ENCODE measurements at regions not wholly inside any gene's neighbourhood (a gene's known extent, or its start where the extent isn't known, plus 50 kb on each side); places are given as distances from the start of the nearest gene placed in this dataset.

DNA sequence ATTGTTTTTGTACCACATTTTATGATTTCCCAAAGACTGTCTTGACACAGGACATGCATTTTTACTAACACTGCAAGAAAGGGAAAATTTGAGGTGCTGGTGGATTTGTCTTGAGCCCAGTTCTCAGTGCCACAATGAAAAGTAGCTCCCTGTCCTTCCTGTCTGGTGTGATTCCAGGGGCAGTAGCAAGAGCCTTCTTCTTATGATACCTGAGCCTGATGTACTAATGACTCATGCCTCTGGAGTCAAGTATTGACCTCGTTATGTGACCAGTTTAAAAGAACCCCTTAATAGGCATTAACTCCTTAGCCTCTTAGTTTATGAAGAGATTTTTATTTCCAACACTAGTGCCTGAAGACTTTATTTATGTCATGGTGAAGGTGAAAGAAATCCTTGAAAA, 728.6 kb downstream of the SLC4A3 start:
- peak; percentile 78 for ATAC-seq
- DNase-seq: peak; percentile 63
- H3K36me3 ChIP-seq (ENCODE audit: low read depth, low read length): no peaks in the 10 kb centered on the region
- no peaks in the 10 kb centered on the region for H3F3A ChIP-seq (ENCODE audit: low read length, unreplicated experiment)
- H3K4me1 ChIP-seq (ENCODE audit: insufficient read depth, low read length): peaks cover 12% of the 10 kb centered on the region
- H3K79me2 ChIP-seq (ENCODE audit: low read length): no peaks in the 10 kb centered on the region
- POLR2A ChIA-PET (ENCODE audit: unreplicated experiment): no interaction called here
- no peaks in the 10 kb centered on the region for H3K9me2 ChIP-seq (replicated peaks; ENCODE audit: low read length)
- TF ChIP-seq EZH2phosphoT487 (IDR thresholded peaks at IDR 0.05; ENCODE audit: borderline replicate concordance, low read length): no peak
- TF ChIP-seq, protein P1, sequence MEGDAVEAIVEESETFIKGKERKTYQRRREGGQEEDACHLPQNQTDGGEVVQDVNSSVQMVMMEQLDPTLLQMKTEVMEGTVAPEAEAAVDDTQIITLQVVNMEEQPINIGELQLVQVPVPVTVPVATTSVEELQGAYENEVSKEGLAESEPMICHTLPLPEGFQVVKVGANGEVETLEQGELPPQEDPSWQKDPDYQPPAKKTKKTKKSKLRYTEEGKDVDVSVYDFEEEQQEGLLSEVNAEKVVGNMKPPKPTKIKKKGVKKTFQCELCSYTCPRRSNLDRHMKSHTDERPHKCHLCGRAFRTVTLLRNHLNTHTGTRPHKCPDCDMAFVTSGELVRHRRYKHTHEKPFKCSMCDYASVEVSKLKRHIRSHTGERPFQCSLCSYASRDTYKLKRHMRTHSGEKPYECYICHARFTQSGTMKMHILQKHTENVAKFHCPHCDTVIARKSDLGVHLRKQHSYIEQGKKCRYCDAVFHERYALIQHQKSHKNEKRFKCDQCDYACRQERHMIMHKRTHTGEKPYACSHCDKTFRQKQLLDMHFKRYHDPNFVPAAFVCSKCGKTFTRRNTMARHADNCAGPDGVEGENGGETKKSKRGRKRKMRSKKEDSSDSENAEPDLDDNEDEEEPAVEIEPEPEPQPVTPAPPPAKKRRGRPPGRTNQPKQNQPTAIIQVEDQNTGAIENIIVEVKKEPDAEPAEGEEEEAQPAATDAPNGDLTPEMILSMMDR (conservative IDR thresholded peaks at IDR 0.05; ENCODE audit: low read depth, low read length): no peak
- no peak for TF ChIP-seq EZH2 (IDR thresholded peaks at IDR 0.05; ENCODE audit: low read length, unreplicated experiment)
- H3K9me3 ChIP-seq (ENCODE audit: low read length): no peaks in the 10 kb centered on the region
- no peak overlapping the region for H3K9ac ChIP-seq (ENCODE audit: low read length)
- no peaks in the 10 kb centered on the region for H3K27me3 ChIP-seq (ENCODE audit: low read length)
- no peak overlapping the region for H2AFZ ChIP-seq (ENCODE audit: low read length)
- no peaks in the 10 kb centered on the region for H4K20me1 ChIP-seq (ENCODE audit: low read length)
- H3K27ac ChIP-seq (ENCODE audit: low read length): no peak overlapping the region
- CTCF ChIA-PET: interaction anchor here (0.6 to 1.2 kb wide), 2 partner anchors 178 to 468 kb away, joined by 3 read pairs; no protein-coding TSS in a partner anchor
- no TSS peak for BruUV-seq (replicated peaks)
- 0 out of 2 replicates have a peak overlapping the region, but pooled peaks have one; percentile 1 for H3K4me2 ChIP-seq (ENCODE audit: low read length)
- intact Hi-C loops (cut with micrococcal nuclease): no loop called here
- no peak overlapping the region for H3K4me3 ChIP-seq (ENCODE audit: low read length)

DNA sequence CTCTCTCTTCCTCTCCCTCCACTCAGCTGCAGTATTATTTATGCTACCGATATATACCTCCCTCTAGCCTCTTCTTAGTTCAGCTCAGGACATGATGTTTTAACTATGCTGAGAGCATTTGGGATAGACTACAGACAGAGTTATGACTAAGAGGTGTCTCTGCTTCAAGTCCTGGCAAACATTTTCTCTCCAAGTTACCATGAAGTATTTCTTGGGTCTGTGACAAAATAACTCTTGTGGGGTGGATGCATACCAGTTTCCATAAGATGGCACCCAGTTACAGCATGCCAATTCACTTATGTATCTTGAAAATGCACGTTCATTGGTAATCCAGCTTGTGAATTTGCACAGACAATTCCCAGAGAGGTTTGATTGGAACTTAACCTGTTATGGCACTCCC, 737.6 kb downstream of the SLC4A3 start:
- H3K27ac ChIP-seq (ENCODE audit: low read length): no peak overlapping the region
- H3K4me1 ChIP-seq (ENCODE audit: insufficient read depth, low read length): no peaks in the 10 kb centered on the region
- no TSS peak for BruUV-seq (replicated peaks)
- ATAC-seq (no peak), DNase-seq (no peak)
- no peaks in the 10 kb centered on the region for H3K9me3 ChIP-seq (ENCODE audit: low read length)
- H3K27me3 ChIP-seq (ENCODE audit: low read length): no peaks in the 10 kb centered on the region
- no peak overlapping the region for H3K4me3 ChIP-seq (ENCODE audit: low read length)
- no peaks in the 10 kb centered on the region for H4K20me1 ChIP-seq (ENCODE audit: low read length)
- intact Hi-C loops (cut with micrococcal nuclease): no loop called here
- CTCF ChIA-PET: no interaction called here
- no peak overlapping the region for H2AFZ ChIP-seq (ENCODE audit: low read length)
- no peak for TF ChIP-seq EZH2phosphoT487 (IDR thresholded peaks at IDR 0.05; ENCODE audit: borderline replicate concordance, low read length)
- no peaks in the 10 kb centered on the region for H3K9me2 ChIP-seq (replicated peaks; ENCODE audit: low read length)
- no peaks in the 10 kb centered on the region for H3K79me2 ChIP-seq (ENCODE audit: low read length)
- no peak overlapping the region for H3K9ac ChIP-seq (ENCODE audit: low read length)
- no peak overlapping the region for H3K4me2 ChIP-seq (ENCODE audit: low read length)
- POLR2A ChIA-PET (ENCODE audit: unreplicated experiment): no interaction called here
- no peaks in the 10 kb centered on the region for H3F3A ChIP-seq (ENCODE audit: low read length, unreplicated experiment)
- no peaks in the 10 kb centered on the region for H3K36me3 ChIP-seq (ENCODE audit: low read depth, low read length)

- H3K4me3 ChIP-seq (ENCODE audit: low read length): no peak overlapping the region
- H3K9me3 ChIP-seq (ENCODE audit: low read length): no peaks in the 10 kb centered on the region
- H3K27me3 ChIP-seq (ENCODE audit: low read length): no peaks in the 10 kb centered on the region
- POLR2A ChIA-PET (ENCODE audit: unreplicated experiment): no interaction called here
- H3K4me1 ChIP-seq (ENCODE audit: insufficient read depth, low read length): no peaks in the 10 kb centered on the region
- H3F3A ChIP-seq (ENCODE audit: low read length, unreplicated experiment): no peaks in the 10 kb centered on the region
- no peak overlapping the region for H3K27ac ChIP-seq (ENCODE audit: low read length)
- H2AFZ ChIP-seq (ENCODE audit: low read length): no peak overlapping the region
- DNase-seq (no peak), ATAC-seq (no peak)
- BruUV-seq (replicated peaks): no TSS peak
- no peak overlapping the region for H3K4me2 ChIP-seq (ENCODE audit: low read length)
- no peaks in the 10 kb centered on the region for H3K9me2 ChIP-seq (replicated peaks; ENCODE audit: low read length)
- no peaks in the 10 kb centered on the region for H3K36me3 ChIP-seq (ENCODE audit: low read depth, low read length)
- no peak overlapping the region for H3K9ac ChIP-seq (ENCODE audit: low read length)
- H4K20me1 ChIP-seq (ENCODE audit: low read length): no peaks in the 10 kb centered on the region
- intact Hi-C loops (cut with micrococcal nuclease): no loop called here
- H3K79me2 ChIP-seq (ENCODE audit: low read length): no peaks in the 10 kb centered on the region
- CTCF ChIA-PET: no interaction called here
- TF ChIP-seq, protein P1 (conservative IDR thresholded peaks at IDR 0.05; ENCODE audit: low read depth, low read length): no peak
- TF ChIP-seq EZH2phosphoT487 (IDR thresholded peaks at IDR 0.05; ENCODE audit: borderline replicate concordance, low read length): no peak
- TF ChIP-seq EZH2 (IDR thresholded peaks at IDR 0.05; ENCODE audit: low read length, unreplicated experiment): no peak
Observed at GRCh38 chr2:220366765-220367164, 739.3 kb downstream of the SLC4A3 start.
